Right lung (tissue), 2 donors: ENCODE measurements at regions not wholly inside any gene's neighbourhood (a gene's known extent, or its start where the extent isn't known, plus 50 kb on each side); places are given as distances from the start of the nearest gene placed in this dataset.
A peak's percentile ranks its signal among the peaks of the same experiment; 100 is the strongest.

Source experiments
- DNase-seq, 2 donors: peaks; one replicate each; pipeline ENCODE4 v3.0.0-alpha.2; 2013

DNA sequence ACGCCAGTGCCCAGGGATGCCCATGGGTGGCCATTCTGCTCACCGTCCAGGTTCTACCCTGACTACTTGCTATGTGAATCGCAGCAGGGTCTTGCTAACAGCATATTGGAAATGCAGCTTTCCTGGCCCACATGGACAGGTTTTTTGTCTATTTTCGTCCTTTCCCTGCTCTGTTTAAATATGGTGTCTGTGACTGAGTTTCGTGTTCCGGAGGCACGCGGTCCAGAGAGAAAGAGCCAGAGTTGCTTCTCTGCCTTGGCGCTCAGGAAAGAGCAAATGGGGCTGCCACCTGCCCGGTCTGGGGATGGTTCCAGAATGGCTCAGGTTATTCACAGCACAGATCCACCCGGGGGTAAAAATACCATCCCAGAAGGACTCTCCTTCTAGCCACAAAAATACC, 456.2 kb downstream of the BCL11A start:
- no peak for DNase-seq

DNA sequence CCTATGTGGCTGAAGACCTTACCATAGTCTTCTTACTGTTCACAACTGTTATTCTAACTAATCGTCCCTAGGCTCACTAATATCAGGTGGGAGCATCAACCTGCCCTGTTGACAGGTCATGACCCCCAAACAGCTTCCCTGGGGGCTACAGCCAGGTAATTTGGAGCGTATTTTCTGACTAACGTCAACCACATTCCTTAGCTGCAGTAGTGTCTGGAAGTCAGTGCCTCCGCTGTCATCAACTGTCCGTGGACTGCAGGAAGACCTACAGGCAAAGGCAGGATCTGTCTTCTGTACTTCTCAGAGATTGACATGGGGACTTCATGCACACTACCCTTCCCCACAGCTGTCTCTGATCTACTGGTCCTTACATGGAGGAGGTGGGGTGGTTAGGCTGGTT, 456.9 kb downstream of the BCL11A start:
- DNase-seq: no peak

DNA sequence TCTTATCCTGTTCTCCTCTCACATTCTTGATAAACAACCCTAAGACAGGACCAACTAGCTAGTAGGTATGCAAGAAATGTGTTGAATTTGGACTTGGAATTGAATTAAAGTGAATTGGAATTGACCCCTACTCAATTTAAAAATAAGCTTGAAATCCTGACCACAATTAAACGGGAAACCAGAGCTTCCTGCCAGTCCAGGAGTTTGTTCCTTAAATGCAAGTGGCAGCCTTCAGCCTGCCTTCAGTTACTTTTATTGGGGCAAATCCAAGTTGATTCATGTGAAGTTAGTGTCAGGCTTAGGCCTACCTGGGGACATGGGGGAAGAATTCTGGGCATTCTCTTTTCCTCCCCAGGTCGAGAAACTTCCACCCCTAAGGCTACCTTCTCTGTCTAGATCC, 457.6 kb downstream of the BCL11A start:
- DNase-seq: no peak

DNA sequence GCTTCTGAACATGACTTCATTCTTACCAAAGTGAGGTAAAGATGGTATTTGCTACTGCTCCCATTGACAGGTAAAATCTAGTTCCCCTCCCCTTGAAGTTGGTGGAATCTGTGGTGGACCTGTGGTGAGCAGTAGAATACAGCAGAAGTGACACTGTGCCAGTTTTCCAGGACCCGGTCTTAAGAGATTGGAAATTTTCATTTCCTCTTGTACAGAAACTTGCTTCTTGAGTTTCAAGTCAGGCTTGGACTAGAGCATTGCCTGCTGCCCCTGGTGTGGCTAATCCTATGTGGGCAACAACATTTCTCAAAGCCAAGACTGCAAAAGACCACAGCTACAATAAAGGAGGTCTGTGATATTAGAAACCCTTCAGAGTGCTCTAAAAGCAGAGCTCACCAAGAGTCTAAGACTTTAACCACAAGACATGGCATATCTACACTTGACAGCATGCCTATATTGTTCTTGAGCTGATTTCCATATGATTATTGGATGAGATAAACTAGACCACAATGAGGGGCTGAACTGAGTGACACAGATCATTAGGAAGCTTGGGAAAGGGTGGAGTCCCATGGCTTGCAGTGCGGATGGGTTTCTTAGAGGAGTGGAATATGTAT, 458.1 kb downstream of the BCL11A start:
- no peak for DNase-seq

DNA sequence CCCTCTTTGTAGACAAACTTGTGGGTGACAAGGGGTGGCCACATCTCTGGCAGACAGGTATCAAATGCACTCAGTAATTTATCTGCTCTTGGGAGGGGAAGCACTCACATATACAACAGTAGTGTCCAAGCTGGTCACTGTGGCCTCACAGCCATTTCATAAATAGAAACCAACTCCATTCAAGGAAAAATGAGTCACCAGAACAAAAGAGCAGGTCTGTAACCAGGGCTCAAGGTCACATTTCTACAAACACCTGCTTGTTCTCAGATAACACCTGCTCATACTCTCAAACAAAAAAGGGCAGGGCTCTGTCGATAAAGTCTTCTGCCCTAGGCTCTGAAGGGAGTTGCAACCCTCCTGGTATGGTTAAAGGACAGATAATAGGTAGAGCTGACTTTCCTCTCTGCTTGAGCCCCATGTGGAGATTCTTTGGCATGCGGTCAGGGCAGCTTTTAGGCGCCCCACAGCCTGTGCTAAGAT, 459.0 kb downstream of the BCL11A start:
- no peak for DNase-seq

DNA sequence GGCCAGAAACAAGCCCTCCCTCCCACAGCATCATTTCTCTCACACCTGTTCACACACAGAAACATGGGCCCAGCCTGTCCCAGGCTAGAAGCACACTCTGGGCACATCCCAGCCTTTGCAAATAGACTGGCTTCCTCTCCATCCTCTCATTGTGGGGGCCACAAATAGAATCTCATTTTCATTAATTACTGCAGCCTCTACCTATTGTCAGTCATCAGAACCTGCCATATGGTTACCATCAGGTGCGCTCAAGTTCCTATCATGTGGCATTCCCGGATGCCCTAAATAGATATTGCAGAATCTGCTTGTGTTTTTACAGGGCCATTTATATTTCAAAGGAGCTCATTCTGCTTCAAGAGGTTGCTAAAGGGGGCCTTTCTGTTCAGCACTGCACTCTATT, 460.7 kb downstream of the BCL11A start:
- no peak for DNase-seq

DNA sequence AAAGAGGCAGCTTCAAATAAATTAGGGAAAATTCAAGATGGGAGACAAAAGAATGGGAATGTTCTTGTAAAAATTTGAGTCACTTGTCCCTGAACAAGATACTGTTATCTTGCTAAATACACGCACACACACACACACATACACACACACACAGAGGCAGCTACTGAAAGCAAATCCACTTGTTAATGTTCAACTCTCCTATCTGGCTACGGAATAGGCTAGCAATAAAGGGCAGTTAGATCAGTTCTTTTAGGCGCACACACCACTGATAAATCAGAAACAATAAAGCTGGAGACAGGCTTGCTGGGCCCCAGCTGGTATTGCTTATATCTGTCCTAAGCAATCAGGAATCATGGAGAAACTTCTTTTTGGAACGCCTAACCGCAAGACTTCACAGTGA, 461.6 kb downstream of the BCL11A start:
- no peak for DNase-seq

DNA sequence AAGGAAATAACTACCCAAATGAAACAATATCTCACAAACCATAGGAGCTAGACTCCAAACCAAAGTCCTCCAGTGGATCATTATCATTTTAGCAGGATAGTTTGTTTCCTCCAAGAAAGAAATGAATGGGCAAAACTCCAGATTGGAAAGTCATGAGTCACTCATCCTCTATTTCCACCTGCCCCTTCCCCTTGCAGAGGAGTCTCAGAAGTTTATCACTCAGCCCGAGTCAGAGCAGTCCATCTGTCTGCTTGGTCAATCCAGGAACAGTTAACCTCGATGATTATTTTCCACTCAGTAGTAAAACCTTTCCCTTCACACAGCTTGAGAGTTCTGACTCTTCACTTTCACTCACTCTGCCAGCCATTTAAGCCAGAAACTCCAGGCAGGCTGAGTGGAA, 462.2 kb downstream of the BCL11A start:
- DNase-seq: no peak

DNA sequence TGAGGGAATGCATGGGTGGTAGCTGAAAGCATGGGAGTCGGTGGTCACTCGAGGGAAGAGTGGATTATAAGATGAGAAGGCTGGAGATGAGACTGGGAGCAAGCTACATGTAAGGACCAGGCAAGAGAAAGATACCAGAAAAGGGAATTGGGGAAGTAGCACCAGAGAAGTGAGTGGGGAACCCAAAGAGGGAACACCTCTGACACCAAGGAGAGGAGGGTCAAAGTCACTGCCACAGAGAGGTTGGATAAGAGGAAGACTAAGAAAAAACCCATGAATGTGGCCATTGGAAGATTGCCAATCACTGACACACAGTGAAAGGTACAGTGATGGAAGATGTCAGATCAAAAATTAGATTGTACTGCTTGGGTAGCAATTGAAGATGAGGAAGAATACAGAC, 473.9 kb downstream of the BCL11A start:
- no peak for DNase-seq

DNA sequence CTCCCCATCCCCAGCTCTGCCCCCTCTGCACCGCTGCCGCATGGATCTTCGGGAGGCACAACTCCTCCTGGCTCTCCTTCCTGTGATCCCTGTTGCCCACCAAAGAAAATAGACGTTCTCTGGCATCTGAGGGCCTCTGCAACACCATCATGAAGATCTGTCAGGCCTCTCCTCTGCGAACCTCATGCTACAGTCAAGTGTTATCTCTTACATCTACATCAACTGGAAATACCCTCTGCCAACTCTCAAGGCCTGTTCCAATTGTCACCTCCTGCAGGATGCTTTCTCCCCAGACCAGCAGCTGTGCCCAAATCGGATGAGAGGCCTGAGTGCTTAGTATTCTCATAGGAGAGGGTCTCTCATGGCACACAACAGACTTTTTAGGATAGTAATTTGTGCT, 478.4 kb downstream of the BCL11A start:
- no peak for DNase-seq

DNA sequence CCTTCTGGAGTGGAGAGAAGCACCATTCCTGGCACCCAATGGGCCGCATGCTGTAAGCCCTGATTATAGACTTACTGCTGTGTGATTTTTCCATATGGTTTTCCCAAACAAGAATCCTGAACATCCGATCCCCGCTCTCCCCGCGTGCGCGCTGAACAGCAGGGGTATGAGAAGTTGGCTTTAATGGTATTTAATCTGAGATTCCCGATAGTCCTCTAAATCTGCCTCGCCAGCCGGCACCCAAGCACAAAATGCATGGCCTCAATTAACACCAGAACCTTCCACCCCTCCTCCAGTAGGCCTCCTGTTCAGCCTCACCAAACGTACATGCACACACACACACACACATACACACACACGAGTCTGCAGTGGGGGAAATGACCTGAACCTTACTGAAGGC, 480.3 kb downstream of the BCL11A start:
- DNase-seq: no peak

DNA sequence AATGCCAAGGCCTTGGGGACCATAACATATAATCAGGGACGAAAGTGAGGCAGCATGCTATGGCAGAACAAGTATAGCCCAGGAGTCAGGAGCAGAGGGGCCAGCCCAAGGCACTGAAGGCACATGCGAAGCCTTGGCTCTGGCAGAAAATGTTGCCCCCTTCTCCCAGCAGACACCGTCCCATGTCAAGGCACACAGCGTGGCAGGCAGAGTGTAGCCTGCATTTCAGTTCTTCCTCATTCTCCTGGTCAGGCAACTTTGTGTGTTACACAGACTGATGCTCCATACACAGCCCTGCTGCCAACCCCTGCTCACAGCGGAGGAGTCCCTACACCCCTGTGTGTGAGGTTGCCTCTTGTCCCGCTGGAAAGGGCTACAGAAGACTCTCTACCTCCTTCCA, 480.8 kb downstream of the BCL11A start:
- DNase-seq: no peak

DNA sequence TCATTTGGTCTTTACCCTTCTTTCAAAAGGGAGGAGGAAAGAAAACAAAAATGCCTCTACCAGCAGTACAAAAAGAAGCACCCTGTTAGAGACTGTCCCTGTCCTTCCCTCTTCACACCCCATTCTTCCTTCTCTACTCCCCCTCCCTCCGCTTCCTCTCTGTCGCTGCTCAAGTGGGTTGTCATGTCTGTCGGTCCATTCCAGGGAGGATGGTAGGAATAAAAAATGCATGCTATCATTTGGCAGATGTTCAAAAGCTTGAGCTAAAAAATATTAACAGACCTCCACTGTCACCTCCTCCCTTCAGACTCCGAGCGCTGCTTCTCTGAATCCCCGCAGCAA, 482.0 kb downstream of the BCL11A start:
- DNase-seq: no peak

DNA sequence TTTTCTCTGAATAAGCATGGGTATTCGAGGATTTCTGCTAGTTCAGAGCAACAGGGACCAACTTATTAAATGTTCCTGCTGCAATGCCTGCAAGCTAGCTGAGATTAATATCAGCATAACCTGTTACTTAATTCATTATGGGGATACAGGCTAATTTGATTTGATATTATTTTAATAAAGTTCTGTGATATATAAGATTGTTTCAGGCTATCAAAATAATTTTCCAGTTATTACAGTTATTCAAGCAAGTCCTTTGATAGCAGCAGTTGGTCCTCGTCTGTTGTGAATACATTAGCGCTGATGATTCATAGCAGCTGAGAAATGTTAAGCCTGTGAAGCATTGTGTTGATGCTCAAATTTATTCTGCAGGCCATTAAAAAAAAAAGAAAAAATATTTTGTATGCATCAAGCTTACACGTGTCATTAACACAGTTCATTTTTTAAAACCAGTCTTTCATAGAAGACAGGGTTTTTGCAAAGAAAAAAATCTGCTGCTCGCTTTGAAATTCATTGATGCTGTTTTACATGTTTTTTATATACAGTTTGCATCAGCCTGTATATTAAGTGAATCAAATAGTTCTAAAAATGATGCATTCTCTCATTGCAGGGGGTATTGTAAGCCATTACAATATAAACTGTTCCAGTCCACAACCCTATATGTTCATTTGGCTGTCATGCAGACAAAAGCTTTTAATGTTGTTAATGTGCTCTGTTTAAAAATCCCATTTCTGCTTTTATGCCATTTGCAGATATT, 482.5 kb downstream of the BCL11A start:
- DNase-seq: peak; percentile 69 to 83

DNA sequence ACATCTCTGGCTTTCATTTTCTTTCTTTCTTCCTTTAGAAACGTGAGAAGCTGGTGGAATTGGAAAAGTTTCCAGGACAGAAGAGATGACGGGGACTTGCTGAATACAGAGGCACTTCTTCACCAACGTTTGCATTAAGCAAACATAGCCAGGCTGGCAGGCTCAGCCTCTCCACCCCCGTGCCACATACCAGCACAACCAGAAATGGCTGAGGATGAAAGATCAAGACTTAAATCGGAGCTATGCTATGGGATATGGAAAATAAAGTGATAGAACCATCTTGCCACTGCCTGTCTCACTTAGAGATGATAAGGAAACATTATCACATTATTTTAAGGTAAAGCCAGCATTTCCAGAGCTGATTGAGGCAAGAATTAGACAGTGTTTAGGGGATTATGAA, 483.3 kb downstream of the BCL11A start:
- peak; percentile 7 to 9 for DNase-seq

DNA sequence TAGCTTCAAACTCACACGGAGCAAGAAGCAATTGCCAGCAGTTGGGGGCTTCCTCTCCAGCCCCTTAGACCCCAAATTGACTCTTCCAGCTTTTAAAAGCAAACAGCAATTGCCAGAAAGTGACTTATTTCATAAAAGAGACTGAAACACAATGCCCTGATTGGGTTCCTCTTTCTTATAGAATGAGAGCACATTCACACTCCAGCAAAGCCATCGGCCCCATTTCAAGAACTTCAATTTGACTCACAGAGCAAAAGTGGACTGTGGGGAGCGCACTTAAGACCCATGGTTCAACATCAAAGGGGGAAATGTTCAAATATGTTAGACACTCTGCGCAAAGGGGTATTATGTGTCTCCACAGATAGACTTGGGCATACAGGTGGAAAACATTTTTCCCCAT, 484.7 kb downstream of the BCL11A start:
- DNase-seq: no peak

DNA sequence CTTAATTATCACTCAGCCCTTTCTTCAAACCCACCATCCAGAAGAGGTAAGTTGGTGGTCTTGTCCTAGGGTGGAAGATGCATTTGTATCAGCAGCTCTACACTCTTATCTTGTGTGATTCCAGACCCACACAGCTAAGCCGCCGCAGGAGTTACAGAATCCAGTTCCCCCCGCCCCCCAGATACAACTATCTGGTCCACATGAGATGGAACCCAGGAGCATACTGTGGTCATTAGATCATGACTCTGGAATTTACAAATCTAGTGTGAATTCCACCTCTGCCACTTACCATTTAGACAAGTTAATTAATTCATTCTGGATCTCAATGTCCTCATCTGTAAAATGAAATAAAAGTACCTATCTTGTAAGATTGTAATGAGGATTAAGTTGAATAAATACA, 486.4 kb downstream of the BCL11A start:
- DNase-seq: no peak

DNA sequence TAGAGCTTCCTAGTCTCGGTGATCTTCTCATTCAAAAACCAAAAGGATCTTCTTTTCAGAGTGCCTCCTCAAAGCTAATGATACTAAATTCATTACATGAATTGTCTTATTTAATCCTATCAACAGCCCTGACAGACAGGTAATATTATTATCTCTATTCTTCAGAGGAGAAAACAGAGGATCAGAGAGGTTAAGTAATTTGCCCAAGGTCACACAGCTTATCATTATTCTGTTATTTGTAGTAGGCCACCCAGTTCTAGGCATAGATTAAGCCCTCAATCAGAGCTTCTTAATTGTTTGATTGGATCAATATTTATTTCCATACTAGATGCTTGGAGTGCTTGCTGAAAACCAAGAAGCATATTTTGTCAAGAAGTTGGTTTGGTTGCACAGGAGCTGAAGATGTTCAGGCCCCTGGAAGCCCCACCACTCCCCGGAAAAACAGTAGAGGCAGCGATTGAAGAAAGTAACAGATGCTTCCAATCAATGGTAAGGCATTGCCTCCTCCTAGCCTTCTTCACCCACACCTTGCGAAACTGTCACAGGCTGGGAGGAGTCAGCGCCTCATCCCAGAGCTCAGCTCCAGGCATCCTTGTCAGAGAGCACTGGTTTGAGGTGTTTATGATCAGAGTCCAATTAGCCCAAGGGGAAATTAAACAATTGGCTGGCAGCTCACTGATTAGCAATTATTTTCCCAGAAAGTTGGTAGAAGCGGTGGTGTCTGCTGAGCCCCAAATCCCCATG, 487.2 kb downstream of the BCL11A start:
- no peak for DNase-seq

DNA sequence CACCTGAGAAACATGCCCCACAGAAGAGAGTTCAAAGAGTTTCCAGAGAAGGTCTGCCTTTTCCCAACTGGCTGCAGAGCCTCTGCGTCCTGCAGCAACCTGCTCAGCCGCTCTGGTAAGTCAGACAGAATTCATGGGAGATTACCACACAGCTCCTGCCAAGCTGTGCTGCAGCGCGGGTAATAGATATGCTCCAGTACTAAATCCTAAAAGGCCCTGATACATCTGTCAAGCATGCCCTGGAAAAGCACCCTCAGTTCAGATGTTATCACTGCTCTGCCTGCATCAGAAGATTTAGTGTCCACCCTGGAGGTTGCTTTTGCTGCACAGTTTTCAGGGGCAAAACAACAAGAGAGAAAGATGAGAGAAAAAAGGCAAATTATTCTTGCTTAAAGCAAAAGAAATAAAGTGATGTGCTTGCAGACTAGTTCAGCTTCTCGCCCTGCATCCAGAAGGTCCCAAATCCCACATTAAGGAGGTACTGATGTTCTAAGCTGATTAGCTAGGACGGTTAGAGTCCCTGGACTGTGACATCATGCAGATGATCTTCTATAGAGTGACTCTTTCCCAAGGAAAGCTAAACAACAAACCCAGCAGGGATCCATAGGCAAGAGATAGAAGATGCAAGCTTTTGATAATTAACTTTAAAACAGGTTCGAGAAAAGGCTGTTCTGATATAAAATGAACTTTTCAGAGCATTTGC, 488.6 kb downstream of the BCL11A start:
- DNase-seq: no peak

DNA sequence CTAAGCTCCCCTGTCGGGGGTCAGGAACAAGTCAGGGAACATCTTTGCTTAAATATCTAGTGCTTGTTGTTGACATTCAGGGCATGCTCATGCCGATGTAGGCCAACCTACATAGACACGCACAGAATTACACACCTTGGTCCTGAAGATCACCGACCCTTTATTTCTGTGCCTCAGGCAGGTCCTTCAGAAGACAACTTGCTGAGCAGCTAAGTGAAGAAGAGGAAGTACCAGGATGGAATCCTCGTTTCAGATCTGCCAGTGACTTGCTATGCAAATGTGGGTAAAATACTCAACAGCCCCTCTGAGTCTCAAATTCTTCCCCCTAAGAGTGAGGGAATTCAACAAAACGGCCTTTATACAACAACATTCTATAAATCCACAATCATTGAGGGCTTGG, 494.7 kb downstream of the BCL11A start:
- no peak for DNase-seq

DNA sequence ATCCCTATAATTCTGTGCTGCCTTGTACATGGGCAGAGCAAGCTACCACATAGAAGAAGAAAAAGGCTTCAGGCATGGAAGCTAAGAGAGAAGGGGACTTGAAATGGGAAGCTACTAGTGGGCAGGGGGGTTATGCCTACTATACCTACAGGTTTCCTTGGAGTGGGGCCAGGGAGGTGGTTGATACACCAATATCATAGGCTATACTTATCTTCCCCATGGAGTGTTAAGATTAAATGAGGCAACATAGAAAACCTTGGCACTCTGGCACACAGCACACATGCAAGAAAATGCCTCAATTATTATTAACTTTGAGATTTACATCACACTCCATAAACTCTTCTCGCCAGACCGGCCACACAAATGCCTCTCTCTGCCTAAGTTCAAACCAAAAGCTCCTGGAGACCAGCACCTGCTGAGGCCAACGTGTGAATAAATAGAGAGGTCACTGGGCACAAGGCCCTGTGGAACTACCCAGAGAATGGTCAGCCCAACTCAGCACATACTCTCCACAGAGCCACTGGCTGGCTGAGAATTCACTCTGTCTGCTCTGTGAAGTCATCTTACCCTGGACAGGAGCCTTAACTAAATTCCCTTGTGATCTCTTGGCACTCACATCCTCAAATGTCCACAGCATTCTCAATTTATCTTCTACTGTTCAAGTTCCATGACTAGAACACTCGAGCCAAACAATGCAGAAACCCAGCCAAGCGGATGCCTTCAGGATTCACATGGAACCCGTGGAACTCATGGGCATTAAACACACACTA, 498.7 kb downstream of the BCL11A start:
- DNase-seq: no peak

DNA sequence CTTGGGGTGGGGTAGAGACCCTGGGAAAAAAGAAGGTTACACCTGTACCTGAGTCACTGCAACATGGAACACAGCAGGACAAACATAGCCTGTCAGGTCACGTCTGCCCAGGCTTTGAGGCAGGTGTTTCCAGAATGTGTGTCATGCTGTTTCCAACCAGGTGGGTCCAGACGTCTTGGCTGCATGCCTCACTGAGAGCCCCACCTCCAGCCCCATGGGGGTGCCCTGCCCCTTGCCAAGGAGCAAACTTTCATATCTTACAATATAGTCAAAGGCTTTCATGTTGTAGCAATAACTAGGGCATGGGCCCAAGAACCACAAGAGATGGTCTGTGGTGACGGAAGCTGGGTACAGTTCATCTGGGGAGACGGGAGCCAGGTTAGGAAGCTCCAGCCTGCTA, 499.7 kb downstream of the BCL11A start:
- DNase-seq: no peak
